ENCODE measurements at regions not wholly inside any gene's neighbourhood (a gene's known extent, or its start where the extent isn't known, plus 50 kb on each side); places are given as distances from the start of the nearest gene placed in this dataset.

DNA sequence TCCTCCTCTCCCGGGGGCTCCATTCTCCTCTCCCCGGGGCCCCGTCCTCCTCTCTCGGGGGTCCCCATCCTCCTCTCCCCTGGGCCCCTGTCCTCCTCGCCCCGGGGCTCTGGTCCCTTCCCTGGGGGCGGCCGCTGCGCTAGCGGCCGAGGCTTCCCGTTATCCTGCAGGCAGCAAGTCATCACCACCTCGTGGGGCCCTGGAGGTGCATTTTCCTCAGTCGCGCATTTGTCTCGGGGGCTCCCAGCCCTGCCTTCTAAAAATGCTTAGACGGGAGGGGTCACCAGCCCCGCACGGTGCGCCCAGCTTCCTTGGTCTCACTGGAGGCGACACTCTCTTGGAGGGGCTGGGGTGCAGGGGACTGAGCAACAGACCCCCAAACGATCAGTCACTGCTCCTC lies 216.5 kb downstream of the QKI start:
- Histone ChIP-seq H3K4me1 (ENCODE audit: control insufficient read depth, low read length) (peaks cover 3% of the 10 kb centered on the region; the same call in 1 of the 2 replicates), H3K9me3 (ENCODE audit: control insufficient read depth, insufficient read depth, low read length) (no peaks in the 10 kb centered on the region), H3K27ac (ENCODE audit: low read depth, low read length) (no peak overlapping the region), H3K9me2 (replicated peaks; ENCODE audit: control insufficient read depth, low read length) (no peaks in the 10 kb centered on the region), H3K4me2 (ENCODE audit: low read length) (no peak overlapping the region), H3K4me3 (ENCODE audit: low read length) (no peak overlapping the region), H3K27me3 (ENCODE audit: control insufficient read depth, low read length) (peaks cover 5% of the 10 kb centered on the region), H4K20me1 (ENCODE audit: control insufficient read depth, insufficient read depth, low read depth, low read length) (no peaks in the 10 kb centered on the region), H3F3A (ENCODE audit: control insufficient read depth, insufficient read depth) (no peaks in the 10 kb centered on the region), H3K36me3 (ENCODE audit: control insufficient read depth, low read length) (no peaks in the 10 kb centered on the region), H3K79me2 (ENCODE audit: control insufficient read depth, low read length) (no peaks in the 10 kb centered on the region)
- no peak for TF ChIP-seq EZH2phosphoT487 (IDR thresholded peaks at IDR 0.05; ENCODE audit: borderline replicate concordance, low read length)
- TF ChIP-seq, protein P1, sequence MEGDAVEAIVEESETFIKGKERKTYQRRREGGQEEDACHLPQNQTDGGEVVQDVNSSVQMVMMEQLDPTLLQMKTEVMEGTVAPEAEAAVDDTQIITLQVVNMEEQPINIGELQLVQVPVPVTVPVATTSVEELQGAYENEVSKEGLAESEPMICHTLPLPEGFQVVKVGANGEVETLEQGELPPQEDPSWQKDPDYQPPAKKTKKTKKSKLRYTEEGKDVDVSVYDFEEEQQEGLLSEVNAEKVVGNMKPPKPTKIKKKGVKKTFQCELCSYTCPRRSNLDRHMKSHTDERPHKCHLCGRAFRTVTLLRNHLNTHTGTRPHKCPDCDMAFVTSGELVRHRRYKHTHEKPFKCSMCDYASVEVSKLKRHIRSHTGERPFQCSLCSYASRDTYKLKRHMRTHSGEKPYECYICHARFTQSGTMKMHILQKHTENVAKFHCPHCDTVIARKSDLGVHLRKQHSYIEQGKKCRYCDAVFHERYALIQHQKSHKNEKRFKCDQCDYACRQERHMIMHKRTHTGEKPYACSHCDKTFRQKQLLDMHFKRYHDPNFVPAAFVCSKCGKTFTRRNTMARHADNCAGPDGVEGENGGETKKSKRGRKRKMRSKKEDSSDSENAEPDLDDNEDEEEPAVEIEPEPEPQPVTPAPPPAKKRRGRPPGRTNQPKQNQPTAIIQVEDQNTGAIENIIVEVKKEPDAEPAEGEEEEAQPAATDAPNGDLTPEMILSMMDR (IDR thresholded peaks at IDR 0.05; ENCODE audit: low read depth, low read length, poor library complexity, severe bottlenecking), result no peak

- Histone ChIP-seq H3K9me2 (replicated peaks; ENCODE audit: control insufficient read depth, low read length) (no peaks in the 10 kb centered on the region), H3K79me2 (ENCODE audit: control insufficient read depth, low read length) (no peaks in the 10 kb centered on the region), H3K4me1 (ENCODE audit: control insufficient read depth, low read length) (peaks cover 6% of the 10 kb centered on the region; the same call in 1 of the 2 replicates), H3K27me3 (ENCODE audit: control insufficient read depth, low read length) (peaks cover 5% of the 10 kb centered on the region), H3K27ac (ENCODE audit: low read depth, low read length) (no peak overlapping the region), H3K36me3 (ENCODE audit: control insufficient read depth, low read length) (no peaks in the 10 kb centered on the region), H4K20me1 (ENCODE audit: control insufficient read depth, insufficient read depth, low read depth, low read length) (no peaks in the 10 kb centered on the region), H3K4me3 (ENCODE audit: low read length) (no peak overlapping the region), H3K9me3 (ENCODE audit: control insufficient read depth, insufficient read depth, low read length) (no peaks in the 10 kb centered on the region), H3F3A (ENCODE audit: control insufficient read depth, insufficient read depth) (no peaks in the 10 kb centered on the region), H3K4me2 (ENCODE audit: low read length) (no peak overlapping the region)
- TF ChIP-seq, protein P1 (IDR thresholded peaks at IDR 0.05; ENCODE audit: low read depth, low read length, poor library complexity, severe bottlenecking), result no peak
- TF ChIP-seq EZH2phosphoT487 (IDR thresholded peaks at IDR 0.05; ENCODE audit: borderline replicate concordance, low read length), result no peak
Observed at GRCh38 chr6:163630572-163630971, 216.1 kb downstream of the QKI start.

DNA sequence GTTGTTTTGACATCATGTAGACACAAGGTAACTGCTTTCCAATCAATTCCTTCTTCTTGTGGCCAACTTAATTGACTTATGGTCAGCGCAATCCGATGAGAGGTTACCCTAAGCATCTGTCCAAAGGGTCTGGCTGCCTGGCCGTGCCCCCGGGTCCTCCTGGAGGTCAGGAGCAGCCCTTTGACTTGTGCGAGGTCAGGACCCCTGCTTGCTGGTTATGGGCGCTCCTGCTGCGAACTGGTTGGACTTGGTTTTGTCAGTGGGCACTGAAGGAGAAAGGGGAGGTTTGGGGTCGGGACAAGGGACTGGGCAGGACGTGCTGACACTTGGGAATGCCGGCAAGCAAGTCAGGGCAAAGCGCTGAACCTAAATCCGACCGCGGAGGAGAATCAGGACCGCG lies 215.6 kb downstream of the QKI start:
- Histone ChIP-seq H3K4me3 (ENCODE audit: low read length) (no peak overlapping the region), H3K9me3 (ENCODE audit: control insufficient read depth, insufficient read depth, low read length) (no peaks in the 10 kb centered on the region), H3K27me3 (ENCODE audit: control insufficient read depth, low read length) (peaks cover 2% of the 10 kb centered on the region), H3K27ac (ENCODE audit: low read depth, low read length) (no peak overlapping the region), H3K79me2 (ENCODE audit: control insufficient read depth, low read length) (no peaks in the 10 kb centered on the region), H3K4me1 (ENCODE audit: control insufficient read depth, low read length) (peaks cover 6% of the 10 kb centered on the region; the same call in 1 of the 2 replicates), H3K36me3 (ENCODE audit: control insufficient read depth, low read length) (no peaks in the 10 kb centered on the region), H3F3A (ENCODE audit: control insufficient read depth, insufficient read depth) (no peaks in the 10 kb centered on the region), H3K4me2 (ENCODE audit: low read length) (no peak overlapping the region), H4K20me1 (ENCODE audit: control insufficient read depth, insufficient read depth, low read depth, low read length) (no peaks in the 10 kb centered on the region), H3K9me2 (replicated peaks; ENCODE audit: control insufficient read depth, low read length) (no peaks in the 10 kb centered on the region)
- TF ChIP-seq, protein P1 (IDR thresholded peaks at IDR 0.05; ENCODE audit: low read depth, low read length, poor library complexity, severe bottlenecking), result no peak
- no peak for TF ChIP-seq EZH2phosphoT487 (IDR thresholded peaks at IDR 0.05; ENCODE audit: borderline replicate concordance, low read length)
